Thyroid gland (tissue), 4 donors: ENCODE measurements at regions not wholly inside any gene's neighbourhood (a gene's known extent, or its start where the extent isn't known, plus 50 kb on each side); places are given as distances from the start of the nearest gene placed in this dataset.
"Not testable (repeated sequence)": the region's sequence is repeated elsewhere in the genome, so short reads cannot be mapped to it uniquely, and the experiment has no call there.

ENCODE experiments used
- DNase-seq, 2 donors: peaks; one replicate each; pipeline ENCODE4 v3.0.0-alpha.2; 2019
- H3K27ac ChIP-seq, 3 donors: fragments of 200-600 bp; sonication (generic); 1 replicate in 2 of 3; 2 replicates in 1 of 3; pipeline ENCODE4 v1.5.1; 2016 to 2019; ENCODE audit warnings: mild to moderate bottlenecking in 1 of 3, moderate library complexity in 1 of 3
- H3K27me3 ChIP-seq: fragments of 200-600 bp; sonication (generic); one replicate; pipeline ENCODE4 v1.5.1; 2019
- H3K36me3 ChIP-seq, 2 donors: fragments of 200-600 bp; sonication (generic); one replicate each; pipeline ENCODE4 v1.5.1; 2016 to 2019
- H3K4me1 ChIP-seq, 2 donors: fragments of 200-600 bp; sonication (generic); one replicate each; pipeline ENCODE4 v1.5.1; 2017 to 2019
- H3K4me3 ChIP-seq, 3 donors: fragments of 200-600 bp; sonication (generic); replicated peaks in 1 of 3; 1 replicate in 2 of 3; 2 replicates in 1 of 3; pipeline ENCODE4 v1.5.1; 2016; ENCODE audit warnings: mild to moderate bottlenecking in 1 of 3
- H3K9me3 ChIP-seq: fragments of 200-600 bp; sonication (generic); one replicate; pipeline ENCODE4 v1.5.1; 2017
- CTCF ChIP-seq, 6 experiments: fragments of 200-600 bp in 3 of 6; fragments of 450-650 bp in 3 of 6; sonication (generic) in 3 of 6; IDR thresholded peaks; one replicate each; pipeline ENCODE4 v1.5.1; 2016 to 2019; ENCODE audit warnings: antibody characterized with exemption in 6 of 6, mild to moderate bottlenecking in 2 of 6, inconsistent platforms in 1 of 6, moderate library complexity in 1 of 6
- POLR2A ChIP-seq, 2 donors: fragments of 450-650 bp; IDR thresholded peaks; one replicate each; pipeline ENCODE4 v1.6.1; 2017; ENCODE audit warnings: antibody characterized with exemption in 2 of 2, mild to moderate bottlenecking in 2 of 2, moderate library complexity in 1 of 2
- WGBS, 2 donors: methylation state at CpG; one replicate each; pipeline ENCODE4 v1.1.5; 2017; 5-methylcytosine and 5-hydroxymethylcytosine counted together
- intact Hi-C: fragments of 100-400 bp; cut with DNase I; formaldehyde crosslinking; loops from one replicate; pipeline ENCODE4 v1.15.1; 2023

GRCh38 chr10:109239371-109239770 is 683.9 kb downstream of the XPNPEP1 start:
- no peaks in the 10 kb centered on the region for H3K9me3 ChIP-seq
- no peaks in the 10 kb centered on the region for H3K27me3 ChIP-seq
- TF ChIP-seq POLR2A (IDR thresholded peaks at IDR 0.05), result no peak
- no peak for TF ChIP-seq CTCF (IDR thresholded peaks at IDR 0.05)
- no peak overlapping the region for H3K27ac ChIP-seq
- DNase-seq, result no peak
- H3K4me1 ChIP-seq, result no peaks in the 10 kb centered on the region
- H3K4me3 ChIP-seq, result no peak overlapping the region
- intact Hi-C loops, result no loop called here
- no peaks in the 10 kb centered on the region for H3K36me3 ChIP-seq

DNA sequence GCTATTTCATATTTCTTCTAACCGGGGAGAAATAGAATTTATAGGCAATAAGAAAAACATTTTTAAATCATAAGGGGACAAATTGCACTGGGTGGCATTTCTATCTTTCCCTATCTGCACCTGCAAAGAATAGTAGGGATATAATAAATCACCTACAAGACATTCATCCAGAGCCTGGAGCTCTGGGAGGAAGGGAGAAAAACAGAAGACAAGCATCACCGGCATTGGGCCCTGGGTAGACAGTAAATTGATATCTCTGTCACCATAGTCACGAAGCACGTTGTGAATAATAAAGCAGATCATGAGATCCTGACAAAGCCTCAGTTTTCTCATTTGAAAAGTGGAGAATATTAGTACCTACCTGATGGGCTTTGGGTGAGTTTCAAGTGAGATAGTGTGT is 685.6 kb downstream of the XPNPEP1 start:
- DNase-seq, result no peak
- Histone ChIP-seq H3K4me1 (no peaks in the 10 kb centered on the region), H3K27me3 (no peaks in the 10 kb centered on the region), H3K36me3 (no peaks in the 10 kb centered on the region), H3K9me3 (no peaks in the 10 kb centered on the region), H3K4me3 (no peak overlapping the region), H3K27ac (no peak overlapping the region)
- intact Hi-C loops, result no loop called here
- TF ChIP-seq CTCF (IDR thresholded peaks at IDR 0.05) (no peak), POLR2A (IDR thresholded peaks at IDR 0.05) (no peak)
- 77 to 88% methylated on average over 4 of the region's 4 CpGs for WGBS, 2 donors

DNA sequence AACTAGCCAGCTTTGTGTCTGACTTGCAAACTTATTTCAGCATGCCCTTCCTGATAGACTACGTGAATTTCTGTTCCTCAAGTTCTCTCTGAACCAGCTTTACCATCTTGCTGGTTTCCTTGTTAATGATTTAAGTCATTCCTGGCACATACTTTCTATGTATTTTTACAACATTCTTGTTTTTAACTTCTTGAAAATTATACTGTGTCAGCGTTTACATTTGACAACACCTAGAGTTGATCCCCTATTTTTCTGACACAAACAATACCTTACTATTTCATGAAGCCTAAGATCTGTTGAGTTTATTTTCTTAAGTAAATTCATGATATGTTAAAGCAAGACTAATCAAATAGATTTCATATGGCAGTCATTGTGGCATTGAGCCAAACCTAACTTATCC is 686.3 kb downstream of the XPNPEP1 start:
- no peaks in the 10 kb centered on the region for H3K9me3 ChIP-seq
- no peak for TF ChIP-seq CTCF (IDR thresholded peaks at IDR 0.05)
- H3K4me1 ChIP-seq, result no peaks in the 10 kb centered on the region
- H3K4me3 ChIP-seq, result no peak overlapping the region
- 78 to 87% methylated on average over 2 of the region's 2 CpGs for WGBS, 2 donors
- intact Hi-C loops, result no loop called here
- H3K36me3 ChIP-seq, result no peaks in the 10 kb centered on the region
- H3K27ac ChIP-seq, result no peak overlapping the region
- no peak for DNase-seq
- H3K27me3 ChIP-seq, result no peaks in the 10 kb centered on the region

DNA sequence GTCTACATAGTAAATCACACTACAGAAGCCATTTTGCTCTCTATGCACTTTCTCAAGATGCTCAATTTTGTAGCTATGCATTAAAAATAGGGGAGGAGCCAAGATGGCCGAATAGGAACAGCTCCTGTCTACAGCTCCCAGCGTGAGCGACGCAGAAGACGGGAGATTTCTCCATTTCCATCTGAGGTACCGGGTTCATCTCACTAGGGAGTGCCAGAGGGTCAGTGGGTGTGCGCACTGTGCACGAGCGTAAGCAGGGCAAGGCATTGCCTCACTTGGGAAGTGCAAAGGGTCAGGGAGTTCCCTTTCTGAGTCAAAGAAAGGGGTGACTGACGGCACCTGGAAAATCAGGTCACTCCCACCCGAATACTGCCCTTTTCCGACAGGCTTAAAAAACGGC is 699.8 kb downstream of the XPNPEP1 start:
- H3K36me3 ChIP-seq, H3K9me3 ChIP-seq, H3K27me3 ChIP-seq, intact Hi-C loops, DNase-seq, H3K4me1 ChIP-seq, H3K27ac ChIP-seq, H3K4me3 ChIP-seq: not testable (repeated sequence)
- WGBS, 2 donors, result 96 to 97% methylated on average over 13 of the region's 13 CpGs

DNA sequence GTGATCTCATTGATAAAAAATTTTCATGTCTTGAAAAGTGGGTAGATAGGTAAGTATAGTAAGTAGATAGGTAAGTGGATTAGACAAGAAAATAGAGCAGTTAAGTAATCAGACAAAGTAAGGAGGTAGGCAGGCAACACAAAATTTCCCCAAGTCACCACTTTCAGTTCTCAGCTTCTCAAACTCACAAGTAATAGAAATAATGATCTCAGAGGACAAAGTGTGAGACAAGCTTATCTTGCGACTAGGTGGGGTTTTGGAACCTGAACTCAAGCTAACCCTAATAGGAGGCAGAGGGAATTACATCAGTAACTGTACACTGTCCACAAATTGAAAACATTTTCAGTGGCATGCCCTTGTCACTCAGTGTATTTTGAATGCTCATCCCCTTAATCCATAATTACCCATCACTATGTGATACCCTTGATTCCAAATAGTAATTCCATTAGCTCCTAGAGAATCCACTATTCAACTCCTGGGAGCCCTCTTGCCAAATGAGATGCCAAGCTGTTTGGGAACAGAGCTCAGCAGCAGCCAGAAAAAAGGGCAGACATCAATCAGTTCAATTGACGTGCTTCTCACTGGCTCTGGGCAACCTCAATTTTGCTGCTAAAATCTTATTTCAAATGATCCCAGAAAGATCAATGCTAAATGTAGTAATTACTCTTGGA is 703.2 kb downstream of the XPNPEP1 start:
- no peak overlapping the region for H3K4me3 ChIP-seq
- no peaks in the 10 kb centered on the region for H3K9me3 ChIP-seq
- no peaks in the 10 kb centered on the region for H3K36me3 ChIP-seq
- H3K4me1 ChIP-seq, result no peaks in the 10 kb centered on the region
- intact Hi-C loops, result no loop called here
- 91 to 94% methylated on average over 2 of the region's 2 CpGs for WGBS, 2 donors
- DNase-seq, result no peak
- H3K27me3 ChIP-seq, result no peaks in the 10 kb centered on the region
- TF ChIP-seq CTCF (IDR thresholded peaks at IDR 0.05) (no peak), POLR2A (IDR thresholded peaks at IDR 0.05) (no peak)
- no peak overlapping the region for H3K27ac ChIP-seq

DNA sequence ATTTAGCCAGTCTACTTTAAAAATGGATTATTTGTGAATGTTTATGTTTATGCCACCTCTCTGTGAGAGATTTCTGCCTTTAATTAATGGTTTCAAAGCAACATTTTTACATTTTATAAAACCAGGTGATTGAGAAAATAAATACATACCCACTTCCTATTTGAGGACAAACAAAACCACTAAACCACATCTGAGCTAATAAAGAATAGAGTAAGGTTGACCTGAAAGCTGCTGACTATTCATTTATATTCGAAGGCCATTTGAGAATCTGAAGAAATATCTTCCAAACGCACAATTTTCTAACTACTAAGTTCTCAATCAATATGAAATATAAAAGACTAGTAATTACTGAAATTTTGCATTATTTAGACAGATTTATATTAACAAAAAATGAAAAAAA is 705.1 kb downstream of the XPNPEP1 start:
- no peaks in the 10 kb centered on the region for H3K27me3 ChIP-seq
- no peak overlapping the region for H3K4me3 ChIP-seq
- WGBS, 2 donors, result 86 to 92% methylated on average over 2 of the region's 2 CpGs
- H3K27ac ChIP-seq, result no peak overlapping the region
- intact Hi-C loops, result no loop called here
- DNase-seq, result no peak
- H3K36me3 ChIP-seq, result no peaks in the 10 kb centered on the region
- TF ChIP-seq CTCF (IDR thresholded peaks at IDR 0.05), result no peak
- no peak for TF ChIP-seq POLR2A (IDR thresholded peaks at IDR 0.05)
- H3K9me3 ChIP-seq, result no peaks in the 10 kb centered on the region
- H3K4me1 ChIP-seq, result no peaks in the 10 kb centered on the region
